Spleen (tissue), 11 donors: ENCODE measurements at regions not wholly inside any gene's neighbourhood (a gene's known extent, or its start where the extent isn't known, plus 50 kb on each side); places are given as distances from the start of the nearest gene placed in this dataset.

Experiments
- DNase-seq: peaks from one replicate; pipeline ENCODE4 v3.0.0-alpha.2; 2020
- H3K27ac ChIP-seq, 8 donors: fragments of 200-600 bp; sonication (generic) in 7 of 8; 1 replicate in 4 of 8; 2 replicates in 4 of 8; pipeline versions ENCODE4 v1.5.0 to v1.8.0; 2016 to 2021; ENCODE audit warnings: inconsistent platforms in 4 of 8, mild to moderate bottlenecking in 4 of 8, moderate library complexity in 1 of 8
- H3K27me3 ChIP-seq, 7 donors: fragments of 200-600 bp; sonication (generic) in 6 of 7; replicated peaks in 1 of 7; 1 replicate in 4 of 7; 2 replicates in 3 of 7; pipeline versions ENCODE4 v1.5.0 to v1.8.0; 2016 to 2021; ENCODE audit warnings: inconsistent platforms in 3 of 7, mild to moderate bottlenecking in 1 of 7
- H3K36me3 ChIP-seq, 6 donors: fragments of 200-600 bp; sonication (generic) in 5 of 6; 1 replicate in 4 of 6; 2 replicates in 2 of 6; pipeline versions ENCODE4 v1.5.0 to v1.8.0; 2016 to 2021; ENCODE audit warnings: inconsistent platforms in 2 of 6
- H3K4me1 ChIP-seq, 6 donors: fragments of 200-600 bp; sonication (generic) in 5 of 6; 1 replicate in 3 of 6; 2 replicates in 3 of 6; pipeline versions ENCODE4 v1.5.0 to v1.8.0; 2016 to 2021; ENCODE audit warnings: inconsistent platforms in 3 of 6
- H3K4me3 ChIP-seq, 8 donors: fragments of 200-600 bp; sonication (generic) in 7 of 8; 1 replicate in 4 of 8; 2 replicates in 4 of 8; pipeline versions ENCODE4 v1.5.0 to v1.8.0; 2016 to 2021; ENCODE audit warnings: inconsistent platforms in 4 of 8, mild to moderate bottlenecking in 4 of 8, moderate library complexity in 2 of 8
- H3K9me3 ChIP-seq, 8 donors: fragments of 200-600 bp; sonication (generic) in 7 of 8; 1 replicate in 4 of 8; 2 replicates in 4 of 8; pipeline versions ENCODE4 v1.5.0 to v1.8.0; 2016 to 2021; ENCODE audit warnings: inconsistent platforms in 4 of 8
- POLR2A ChIP-seq, 3 donors: fragments of 450-650 bp; IDR thresholded peaks; one replicate each; pipeline ENCODE4 v1.5.1; 2017; ENCODE audit warnings: antibody characterized with exemption in 3 of 3, mild to moderate bottlenecking in 1 of 3
- POLR2AphosphoS5 ChIP-seq, 3 donors: sonication (generic); formaldehyde crosslinking; IDR thresholded peaks; one replicate each; pipeline ENCODE4 v1.5.1; 2017; ENCODE audit warnings: antibody characterized with exemption in 3 of 3
- WGBS, 5 donors: extraction: QIAGEN DNeasy Blood & Tissue Kit in 3 of 5; methylation state at CpG; one replicate each; pipeline versions ENCODE4 v1.1.5 to v1.1.7; 2013 to 2018; 5-methylcytosine and 5-hydroxymethylcytosine counted together
- intact Hi-C: fragments of 100-400 bp; cut with DNase I; formaldehyde crosslinking; loops from one replicate; pipeline ENCODE4 v1.15.0; 2023; ENCODE audit warnings: low total_unique reads
- TF ChIP-seq, protein P1 (sequence below), 11 experiments: fragments of 200-600 bp in 7 of 11; fragments of 450-650 bp in 4 of 11; sonication (generic) in 4 of 11; IDR thresholded peaks in 8 of 11; conservative IDR thresholded peaks in 3 of 11; 1 replicate in 7 of 11; 2 replicates in 4 of 11; pipeline versions ENCODE4 v1.4.0 to v1.8.0; 2016 to 2021; ENCODE audit warnings: antibody characterized with exemption in 11 of 11, inconsistent platforms in 4 of 11, mild to moderate bottlenecking in 1 of 11
- donor health status: healthy with polysubstance abuse.
- donor health status: DM: no; HTN: no; CAD: no; lungs with moderate emphysema.
- donor health status: DM: no; HTN: no; CAD: no.
- donor health status: Bipolar disorder and iron deficiency.
- donor health status: healthy.
- donor health status: DM: no; HTN: no; CAD: no.
- donor health status: DM: yes; HTN: yes; CAD: no.

- Histone ChIP-seq H3K4me1 (peaks cover 19 to 98% (median 59%) of the 10 kb centered on the region in 6 donors), H3K27me3 (no peaks in the 10 kb centered on the region), H3K4me3 (no peak overlapping the region), H3K36me3 (no peaks in the 10 kb centered on the region), H3K27ac (peak overlapping the region in 5 of 8 donors; percentile 15 to 67 (median 54)), H3K9me3 (peaks cover 0 to 4% (median 2%) of the 10 kb centered on the region in 8 donors)
- no peak for DNase-seq
- WGBS, 5 donors = 68 to 81% (median 73%) methylated on average over 8 of the region's 8 CpGs
- intact Hi-C loops = no loop called here
- TF ChIP-seq POLR2A (IDR thresholded peaks at IDR 0.05) (no peak), POLR2AphosphoS5 (IDR thresholded peaks at IDR 0.05) (no peak)
- TF ChIP-seq, protein P1, sequence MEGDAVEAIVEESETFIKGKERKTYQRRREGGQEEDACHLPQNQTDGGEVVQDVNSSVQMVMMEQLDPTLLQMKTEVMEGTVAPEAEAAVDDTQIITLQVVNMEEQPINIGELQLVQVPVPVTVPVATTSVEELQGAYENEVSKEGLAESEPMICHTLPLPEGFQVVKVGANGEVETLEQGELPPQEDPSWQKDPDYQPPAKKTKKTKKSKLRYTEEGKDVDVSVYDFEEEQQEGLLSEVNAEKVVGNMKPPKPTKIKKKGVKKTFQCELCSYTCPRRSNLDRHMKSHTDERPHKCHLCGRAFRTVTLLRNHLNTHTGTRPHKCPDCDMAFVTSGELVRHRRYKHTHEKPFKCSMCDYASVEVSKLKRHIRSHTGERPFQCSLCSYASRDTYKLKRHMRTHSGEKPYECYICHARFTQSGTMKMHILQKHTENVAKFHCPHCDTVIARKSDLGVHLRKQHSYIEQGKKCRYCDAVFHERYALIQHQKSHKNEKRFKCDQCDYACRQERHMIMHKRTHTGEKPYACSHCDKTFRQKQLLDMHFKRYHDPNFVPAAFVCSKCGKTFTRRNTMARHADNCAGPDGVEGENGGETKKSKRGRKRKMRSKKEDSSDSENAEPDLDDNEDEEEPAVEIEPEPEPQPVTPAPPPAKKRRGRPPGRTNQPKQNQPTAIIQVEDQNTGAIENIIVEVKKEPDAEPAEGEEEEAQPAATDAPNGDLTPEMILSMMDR (IDR thresholded peaks at IDR 0.05 in 8 of 11, conservative IDR thresholded peaks at IDR 0.05 in 3 of 11) = no peak
Measured at GRCh38 chr2:8518979-8519668, 162.7 kb upstream of the ID2 start.

GRCh38 chr2:8520791-8521344 lies 161.0 kb upstream of the ID2 start:
- 48 to 63% (median 53%) methylated on average over 5 of the region's 5 CpGs for WGBS, 5 donors
- Histone ChIP-seq H3K9me3 (no peaks in the 10 kb centered on the region), H3K4me1 (peaks cover 16 to 95% (median 54%) of the 10 kb centered on the region in 6 donors), H3K27ac (peak overlapping the region in 4 of 8 donors; percentile 33 to 67 (median 60)), H3K4me3 (no peak overlapping the region), H3K27me3 (no peaks in the 10 kb centered on the region), H3K36me3 (no peaks in the 10 kb centered on the region)
- no peak for DNase-seq
- peak in 1 of 3 donors; percentile 19 for TF ChIP-seq POLR2AphosphoS5 (IDR thresholded peaks at IDR 0.05)
- TF ChIP-seq POLR2A (IDR thresholded peaks at IDR 0.05) = no peak
- intact Hi-C loops = no loop called here

DNA sequence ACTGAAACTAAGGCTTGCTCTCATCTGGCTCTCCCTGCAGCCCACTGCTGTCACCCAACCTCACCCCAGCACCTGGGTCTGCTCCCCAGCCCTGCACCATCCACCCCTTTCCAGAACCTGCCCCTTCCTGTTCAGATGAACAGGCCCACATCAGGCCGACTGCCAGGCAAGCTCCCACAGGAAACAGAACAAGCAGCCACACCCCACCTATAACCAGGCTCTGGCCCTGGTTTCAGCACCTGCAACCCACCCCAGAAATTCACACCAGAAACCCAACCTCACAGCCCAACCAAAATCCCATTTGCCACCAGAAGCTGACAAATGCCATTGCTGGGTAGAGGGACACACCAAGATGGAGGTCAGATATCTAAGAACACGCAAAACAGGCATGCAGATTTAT lies 159.2 kb upstream of the ID2 start:
- WGBS, 5 donors = 45 to 57% (median 48%) methylated on average over 2 of the region's 2 CpGs
- peak overlapping the region in 4 of 8 donors; percentile 33 to 68 (median 52) for H3K27ac ChIP-seq
- H3K4me3 ChIP-seq = no peak overlapping the region
- no peaks in the 10 kb centered on the region for H3K9me3 ChIP-seq
- no peak for DNase-seq
- H3K4me1 ChIP-seq = peaks cover 16 to 95% (median 55%) of the 10 kb centered on the region in 6 donors
- H3K36me3 ChIP-seq = no peaks in the 10 kb centered on the region
- intact Hi-C loops = no loop called here
- no peaks in the 10 kb centered on the region for H3K27me3 ChIP-seq
- TF ChIP-seq, protein P1 (IDR thresholded peaks at IDR 0.05 in 8 of 11, conservative IDR thresholded peaks at IDR 0.05 in 3 of 11) = no peak
- TF ChIP-seq POLR2AphosphoS5 (IDR thresholded peaks at IDR 0.05) (peak in 1 of 3 donors; percentile 56), POLR2A (IDR thresholded peaks at IDR 0.05) (no peak)

- intact Hi-C loops = no loop called here
- 94 to 98% (median 95%) methylated on average over 9 of the region's 9 CpGs for WGBS, 5 donors
- Histone ChIP-seq H3K4me3 (no peak overlapping the region), H3K36me3 (no peaks in the 10 kb centered on the region), H3K9me3 (no peaks in the 10 kb centered on the region), H3K27ac (no peak overlapping the region), H3K4me1 (peaks cover 16 to 80% (median 53%) of the 10 kb centered on the region in 6 donors), H3K27me3 (no peaks in the 10 kb centered on the region)
- no peak for TF ChIP-seq POLR2AphosphoS5 (IDR thresholded peaks at IDR 0.05)
- TF ChIP-seq, protein P1 (IDR thresholded peaks at IDR 0.05 in 8 of 11, conservative IDR thresholded peaks at IDR 0.05 in 3 of 11) = no peak
- no peak for TF ChIP-seq POLR2A (IDR thresholded peaks at IDR 0.05)
- no peak for DNase-seq
Measured at GRCh38 chr2:8524388-8524787, 157.5 kb upstream of the ID2 start.
